Uterus (tissue), 2 donors: ENCODE measurements at regions not wholly inside any gene's neighbourhood (a gene's known extent, or its start where the extent isn't known, plus 50 kb on each side); places are given as distances from the start of the nearest gene placed in this dataset.

ENCODE experiments used
- CTCF ChIP-seq, 4 experiments: fragments of 200-600 bp in 2 of 4; fragments of 450-650 bp in 2 of 4; sonication (generic) in 2 of 4; IDR thresholded peaks; one replicate each; pipeline ENCODE4 v1.5.1; 2016 to 2019; ENCODE audit warnings: antibody characterized with exemption in 4 of 4, mild to moderate bottlenecking in 2 of 4, moderate library complexity in 1 of 4
- POLR2A ChIP-seq, 2 donors: fragments of 450-650 bp; IDR thresholded peaks; one replicate each; pipeline ENCODE4 v1.6.1; 2016; ENCODE audit warnings: antibody characterized with exemption in 2 of 2, mild to moderate bottlenecking in 1 of 2, moderate library complexity in 1 of 2

- TF ChIP-seq CTCF (IDR thresholded peaks at IDR 0.05) (no peak), POLR2A (IDR thresholded peaks at IDR 0.05) (no peak)
These were observed 74.1 kb upstream of the TMEM164 start for GRCh38 chrX:109928596-109929335.
